ENCODE measurements at regions not wholly inside any gene's neighbourhood (a gene's known extent, or its start where the extent isn't known, plus 50 kb on each side); places are given as distances from the start of the nearest gene placed in this dataset.

DNA sequence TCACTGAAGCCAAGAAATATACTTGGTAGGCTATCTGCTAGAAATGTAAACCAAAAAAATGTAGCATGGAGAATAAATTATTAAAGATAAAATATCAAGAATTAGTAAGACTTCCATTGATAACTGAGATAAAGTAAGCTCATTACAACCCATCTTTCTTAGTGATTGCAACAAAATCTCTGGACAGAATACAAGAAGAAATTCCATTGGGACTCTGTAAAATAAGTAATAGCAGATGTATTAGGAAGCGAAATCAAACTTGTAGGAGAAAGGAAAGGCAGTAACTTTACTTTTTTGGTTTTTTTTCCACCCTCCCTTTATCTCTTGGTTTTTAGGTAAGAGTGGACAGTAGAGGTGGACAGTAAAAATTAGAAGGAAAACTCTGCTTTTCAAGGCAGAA lies 605.7 kb downstream of the DACH1 start:
- TF ChIP-seq, protein P1, sequence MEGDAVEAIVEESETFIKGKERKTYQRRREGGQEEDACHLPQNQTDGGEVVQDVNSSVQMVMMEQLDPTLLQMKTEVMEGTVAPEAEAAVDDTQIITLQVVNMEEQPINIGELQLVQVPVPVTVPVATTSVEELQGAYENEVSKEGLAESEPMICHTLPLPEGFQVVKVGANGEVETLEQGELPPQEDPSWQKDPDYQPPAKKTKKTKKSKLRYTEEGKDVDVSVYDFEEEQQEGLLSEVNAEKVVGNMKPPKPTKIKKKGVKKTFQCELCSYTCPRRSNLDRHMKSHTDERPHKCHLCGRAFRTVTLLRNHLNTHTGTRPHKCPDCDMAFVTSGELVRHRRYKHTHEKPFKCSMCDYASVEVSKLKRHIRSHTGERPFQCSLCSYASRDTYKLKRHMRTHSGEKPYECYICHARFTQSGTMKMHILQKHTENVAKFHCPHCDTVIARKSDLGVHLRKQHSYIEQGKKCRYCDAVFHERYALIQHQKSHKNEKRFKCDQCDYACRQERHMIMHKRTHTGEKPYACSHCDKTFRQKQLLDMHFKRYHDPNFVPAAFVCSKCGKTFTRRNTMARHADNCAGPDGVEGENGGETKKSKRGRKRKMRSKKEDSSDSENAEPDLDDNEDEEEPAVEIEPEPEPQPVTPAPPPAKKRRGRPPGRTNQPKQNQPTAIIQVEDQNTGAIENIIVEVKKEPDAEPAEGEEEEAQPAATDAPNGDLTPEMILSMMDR (IDR thresholded peaks at IDR 0.05): no peak
- TF ChIP-seq CBX2 (IDR thresholded peaks at IDR 0.05; ENCODE audit: borderline replicate concordance, low read depth): no peak
- no peak for TF ChIP-seq KDM1A (IDR thresholded peaks at IDR 0.05; ENCODE audit: low read depth)
- TF ChIP-seq JUNB (IDR thresholded peaks at IDR 0.05): no peak
- TF ChIP-seq, protein P2, sequence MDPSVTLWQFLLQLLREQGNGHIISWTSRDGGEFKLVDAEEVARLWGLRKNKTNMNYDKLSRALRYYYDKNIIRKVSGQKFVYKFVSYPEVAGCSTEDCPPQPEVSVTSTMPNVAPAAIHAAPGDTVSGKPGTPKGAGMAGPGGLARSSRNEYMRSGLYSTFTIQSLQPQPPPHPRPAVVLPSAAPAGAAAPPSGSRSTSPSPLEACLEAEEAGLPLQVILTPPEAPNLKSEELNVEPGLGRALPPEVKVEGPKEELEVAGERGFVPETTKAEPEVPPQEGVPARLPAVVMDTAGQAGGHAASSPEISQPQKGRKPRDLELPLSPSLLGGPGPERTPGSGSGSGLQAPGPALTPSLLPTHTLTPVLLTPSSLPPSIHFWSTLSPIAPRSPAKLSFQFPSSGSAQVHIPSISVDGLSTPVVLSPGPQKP (IDR thresholded peaks at IDR 0.05; ENCODE audit: low read depth, low read length): no peak
